GM18499 (cell line): ENCODE measurements at regions not wholly inside any gene's neighbourhood (a gene's known extent, or its start where the extent isn't known, plus 50 kb on each side); places are given as distances from the start of the nearest gene placed in this dataset.
A peak's percentile ranks its signal among the peaks of the same experiment; 100 is the strongest.

Experiments used
- ATAC-seq: cut with Tn5 transposase; IDR thresholded peaks from one replicate; pipeline ENCODE4 v1.9.1; 2021; ENCODE audit warnings: moderate number of reproducible peaks; ENCODE audit not compliant: insufficient read depth, unreplicated experiment

- peak; percentile 56 for ATAC-seq
Measured at GRCh38 chr3:31002730-31003129, 108.3 kb upstream of the GADL1 start.

- no peak for ATAC-seq
Measured at GRCh38 chr3:31004025-31004678, 109.7 kb upstream of the GADL1 start.

GRCh38 chr3:31008994-31009393 lies 114.5 kb upstream of the GADL1 start:
- ATAC-seq = no peak

GRCh38 chr3:31009881-31010280 lies 115.4 kb upstream of the GADL1 start:
- no peak for ATAC-seq

GRCh38 chr3:31010491-31010890 lies 116.0 kb upstream of the GADL1 start:
- no peak for ATAC-seq

- ATAC-seq = no peak
Measured at GRCh38 chr3:31011380-31011779, 116.9 kb upstream of the GADL1 start.

GRCh38 chr3:31013090-31013489 lies 118.6 kb upstream of the GADL1 start:
- no peak for ATAC-seq

- ATAC-seq = no peak
Measured at GRCh38 chr3:31013843-31014242, 119.4 kb upstream of the GADL1 start.

- no peak for ATAC-seq
Measured at GRCh38 chr3:31014317-31015040, 120.0 kb upstream of the GADL1 start.

- no peak for ATAC-seq
Measured at GRCh38 chr3:31016196-31016595, 121.7 kb upstream of the GADL1 start.

- no peak for ATAC-seq
Measured at GRCh38 chr3:31022716-31023115, 128.3 kb upstream of the GADL1 start.

- ATAC-seq = no peak
Measured at GRCh38 chr3:31025541-31025940, 131.1 kb upstream of the GADL1 start.

GRCh38 chr3:31027191-31027761 lies 132.8 kb upstream of the GADL1 start:
- no peak for ATAC-seq

- no peak for ATAC-seq
Measured at GRCh38 chr3:31027914-31028313, 133.5 kb upstream of the GADL1 start.

GRCh38 chr3:31028766-31029165 lies 134.3 kb upstream of the GADL1 start:
- ATAC-seq = no peak

- no peak for ATAC-seq
Measured at GRCh38 chr3:31029706-31030105, 135.2 kb upstream of the GADL1 start.

GRCh38 chr3:31035681-31036080 lies 141.2 kb upstream of the GADL1 start:
- ATAC-seq = no peak

- no peak for ATAC-seq
Measured at GRCh38 chr3:31038086-31038739, 143.8 kb upstream of the GADL1 start.

- no peak for ATAC-seq
Measured at GRCh38 chr3:31039145-31039544, 144.7 kb upstream of the GADL1 start.

GRCh38 chr3:31041161-31041978 lies 146.9 kb upstream of the GADL1 start:
- ATAC-seq = no peak
